ENCODE measurements at regions not wholly inside any gene's neighbourhood (a gene's known extent, or its start where the extent isn't known, plus 50 kb on each side); places are given as distances from the start of the nearest gene placed in this dataset.

- TF ChIP-seq POLR2A (IDR thresholded peaks at IDR 0.05; ENCODE audit: low read depth, low read length) (no peak), TAF1 (IDR thresholded peaks at IDR 0.05; ENCODE audit: borderline replicate concordance, low read depth, low read length) (no peak), POLR2AphosphoS5 (IDR thresholded peaks at IDR 0.05; ENCODE audit: low read depth, low read length) (no peak)
Observed at GRCh38 chr1:29730623-29731022, 494.3 kb downstream of the PTPRU start.
